Heart left ventricle (tissue), 16 donors: ENCODE measurements at regions not wholly inside any gene's neighbourhood (a gene's known extent, or its start where the extent isn't known, plus 50 kb on each side); places are given as distances from the start of the nearest gene placed in this dataset.
"Not testable (repeated sequence)": the region's sequence is repeated elsewhere in the genome, so short reads cannot be mapped to it uniquely, and the experiment has no call there.

Experiments used
- ATAC-seq, 4 donors: fragments of 200-7000 bp; cut with Tn5 transposase; one replicate each; pipeline ENCODE4 v1.9.1; 2020 to 2022; ENCODE audit warnings: moderate library complexity in 4 of 4, mild to moderate bottlenecking in 3 of 4, moderate number of reproducible peaks in 1 of 4
- DNase-seq, 5 donors: peaks; one replicate each; pipeline ENCODE4 v3.0.0-alpha.2; 2020
- H3K27ac ChIP-seq, 12 donors: fragments of 200-600 bp; sonication (generic) in 4 of 12; one replicate each; pipeline versions ENCODE4 v1.5.0 to v1.8.0; 2016 to 2022; ENCODE audit warnings: mild to moderate bottlenecking in 2 of 12
- H3K27me3 ChIP-seq, 9 donors: fragments of 200-600 bp; sonication (generic) in 2 of 9; one replicate each; pipeline versions ENCODE4 v1.5.1 to v1.8.0; 2016 to 2022; ENCODE audit warnings: mild to moderate bottlenecking in 3 of 9
- H3K36me3 ChIP-seq, 9 donors: fragments of 200-600 bp; sonication (generic) in 2 of 9; one replicate each; pipeline versions ENCODE4 v1.5.0 to v1.8.0; 2018 to 2022; ENCODE audit warnings: mild to moderate bottlenecking in 2 of 9
- H3K4me1 ChIP-seq, 12 donors: fragments of 200-600 bp; sonication (generic) in 4 of 12; one replicate each; pipeline versions ENCODE4 v1.5.0 to v1.8.0; 2016 to 2022; ENCODE audit warnings: mild to moderate bottlenecking in 3 of 12
- H3K4me3 ChIP-seq, 12 donors: fragments of 200-600 bp; sonication (generic) in 4 of 12; one replicate each; pipeline versions ENCODE4 v1.5.0 to v1.8.0; 2017 to 2022; ENCODE audit warnings: mild to moderate bottlenecking in 9 of 12, moderate library complexity in 4 of 12
- H3K9me3 ChIP-seq, 12 donors: fragments of 200-600 bp; sonication (generic) in 4 of 12; one replicate each; pipeline versions ENCODE4 v1.5.0 to v1.8.0; 2016 to 2022; ENCODE audit warnings: mild to moderate bottlenecking in 1 of 12
- WGBS, 4 donors: extraction: QIAGEN DNeasy Blood & Tissue Kit in 2 of 4; methylation state at CpG; one replicate each; pipeline versions ENCODE4 v1.1.5 to v1.1.7; 2013 to 2018; 5-methylcytosine and 5-hydroxymethylcytosine counted together
- intact Hi-C, 10 donors: fragments of 100-400 bp; cut with DNase I; formaldehyde crosslinking; loops; one replicate each; pipeline versions ENCODE4 v1.11.1 to v1.14.2; 2022
- donor health status: ischemic (EF 13 %, LVEDD 7.1; RV severe dilation, severe dysfunction).
- donor health status: healthy with polysubstance abuse.
- donor health status: DM: no; HTN: yes; CAD: no.
- donor health status: DM: no; HTN: no; CAD: no.
- donor health status: ischemic (EF 25% LVEDD 6.9; RV normal size, moderate dysfunction).
- donor health status: ischemic (EF 25% LVEDD 5.7; RV mildly dilated, moderate dysfunction).
- donor health status: healthy.
- donor health status: DM: yes; HTN: yes; CAD: no.
- donor health status: ischemic (EF 35%, LVEDD 5.7; RV mildly dilated, moderate dysfunction).
- donor health status: nonischemic (EF 11% LVEDD 7.7; RV severe dilation, severe dysfunction).
- donor health status: DM: yes; HTN: yes; CAD: no.
- donor health status: PGD.
- donor health status: ischemic (EF 29% LVEDD 5.4; RV normal size, mild dysfunction).
- donor health status: nonischemic (EF 23%, LVEDD 6.1; RV moderate dilation, normal function).

DNA sequence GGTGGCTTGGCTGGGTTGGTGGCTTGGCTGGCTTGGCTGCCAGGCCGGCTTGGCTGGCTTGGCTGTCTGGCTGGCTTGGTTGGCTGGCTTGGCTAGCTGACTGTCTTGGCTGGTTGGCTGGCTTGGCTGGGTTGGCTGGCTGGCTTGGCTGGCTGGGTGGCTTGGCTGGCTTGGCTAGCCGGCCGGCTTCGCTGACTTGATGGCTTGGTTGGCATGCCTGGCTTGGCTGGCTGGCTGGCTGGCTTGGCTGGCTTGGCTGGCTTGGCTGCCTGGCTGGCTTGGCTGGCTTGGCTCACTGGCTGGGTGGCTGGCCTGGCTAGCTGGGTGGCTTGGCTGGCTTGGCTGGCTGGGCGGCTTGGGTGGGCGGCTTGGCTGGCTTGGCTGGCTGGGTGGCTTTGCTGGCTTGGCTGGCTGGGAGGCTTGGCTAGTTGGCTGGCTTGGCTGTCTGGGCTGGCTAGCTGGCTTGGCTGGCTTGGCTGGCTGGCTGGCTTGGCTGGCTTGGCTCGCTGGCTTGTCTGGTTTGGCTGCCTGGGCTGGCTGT, 2836.1 kb downstream of the RPIA start:
- ATAC-seq, intact Hi-C loops, H3K27ac ChIP-seq, H3K9me3 ChIP-seq, H3K27me3 ChIP-seq, H3K36me3 ChIP-seq, H3K4me1 ChIP-seq, H3K4me3 ChIP-seq: not testable (repeated sequence)
- DNase-seq = peak in 2 of 5 donors; percentile 30 to 68
- 86 to 94% (median 92%) methylated on average over 6 to 7 of the region's 7 CpGs for WGBS, 4 donors

DNA sequence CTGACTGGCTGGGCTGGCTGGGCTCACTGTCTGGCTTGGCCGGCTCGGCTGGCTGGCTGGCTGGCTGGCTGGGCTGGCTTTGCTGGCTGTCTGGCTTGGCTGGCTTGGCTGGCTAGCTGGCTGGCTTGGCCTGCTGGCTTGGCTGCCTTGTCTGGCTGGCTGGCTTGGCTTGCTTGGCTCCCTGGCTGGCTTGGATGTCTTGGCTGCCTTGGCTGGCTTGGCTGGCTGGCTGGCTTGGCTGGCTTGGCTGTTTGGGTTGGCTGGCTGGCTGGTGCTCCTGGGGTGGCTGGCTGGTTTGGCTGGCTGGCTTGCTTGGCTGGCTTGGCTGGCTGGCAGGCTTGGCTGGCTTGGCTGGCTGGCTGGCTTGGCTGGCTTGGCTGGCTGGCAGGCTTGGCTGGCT, 2836.9 kb downstream of the RPIA start:
- DNase-seq, H3K27me3 ChIP-seq, ATAC-seq, H3K36me3 ChIP-seq, H3K4me1 ChIP-seq, H3K9me3 ChIP-seq, intact Hi-C loops, H3K4me3 ChIP-seq, H3K27ac ChIP-seq: not testable (repeated sequence)
- 72 to 96% (median 92%) methylated on average over 2 of the region's 2 CpGs for WGBS, 4 donors

- H3K36me3 ChIP-seq, DNase-seq, ATAC-seq, intact Hi-C loops, H3K4me1 ChIP-seq, H3K27ac ChIP-seq, H3K4me3 ChIP-seq, H3K9me3 ChIP-seq, H3K27me3 ChIP-seq: not testable (repeated sequence)
- WGBS, 4 donors = 50 to 57% (median 54%) methylated on average over 5 to 7 of the region's 7 CpGs
Measured at GRCh38 chr2:91536109-91536508, 2844.6 kb downstream of the RPIA start.

- H3K4me1 ChIP-seq, H3K9me3 ChIP-seq, H3K27me3 ChIP-seq, intact Hi-C loops, DNase-seq, H3K4me3 ChIP-seq, H3K36me3 ChIP-seq, H3K27ac ChIP-seq, ATAC-seq: not testable (repeated sequence)
- 74 to 83% (median 78%) methylated on average over 12 to 15 of the region's 17 CpGs for WGBS, 4 donors
Measured at GRCh38 chr2:91536549-91537263, 2845.2 kb downstream of the RPIA start.

DNA sequence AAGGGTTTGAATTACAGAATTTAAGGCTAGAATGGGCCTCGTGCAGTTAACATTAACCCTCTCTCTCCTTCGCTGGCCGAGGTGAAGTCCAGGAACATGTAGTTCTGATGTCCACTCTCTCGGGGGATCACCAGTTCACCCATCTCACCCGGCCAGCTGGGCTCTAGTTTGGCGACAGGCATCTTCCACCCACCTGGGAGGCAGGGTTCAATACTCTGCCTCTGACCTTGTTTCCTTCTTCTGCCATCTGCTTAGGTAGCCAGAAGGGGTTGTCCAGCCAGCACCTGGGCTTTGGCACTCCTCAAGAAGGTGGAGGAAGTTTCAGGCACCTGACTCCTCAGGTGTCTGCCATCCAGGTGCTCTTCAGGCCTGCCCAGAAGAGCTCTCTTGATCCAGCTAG, 2857.8 kb downstream of the RPIA start:
- H3K27me3 ChIP-seq, intact Hi-C loops, H3K9me3 ChIP-seq, H3K4me1 ChIP-seq, H3K4me3 ChIP-seq, ATAC-seq, H3K27ac ChIP-seq, H3K36me3 ChIP-seq: not testable (repeated sequence)
- peak in 1 of 5 donors; percentile 23 for DNase-seq
- 75 to 80% (median 77%) methylated on average over 6 of the region's 6 CpGs for WGBS, 4 donors

DNA sequence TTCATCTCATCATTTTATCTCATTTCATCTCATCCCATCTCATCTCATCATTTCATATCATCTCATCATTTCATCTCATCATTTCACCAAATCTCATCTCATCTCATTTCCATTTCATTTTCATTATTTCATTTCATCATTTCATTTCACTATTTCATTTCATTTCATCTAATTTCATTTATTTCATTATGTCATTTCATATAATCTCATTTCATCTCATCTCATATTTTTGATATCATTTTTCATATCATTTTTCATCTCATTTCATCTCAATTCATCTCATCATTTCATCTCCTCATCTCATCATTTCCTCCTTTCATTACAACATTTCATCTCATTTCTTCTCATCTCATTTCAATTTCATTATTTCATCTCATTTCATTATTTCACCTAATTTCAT, 2866.8 kb downstream of the RPIA start:
- H3K4me3 ChIP-seq, H3K27me3 ChIP-seq, H3K36me3 ChIP-seq, H3K9me3 ChIP-seq, H3K27ac ChIP-seq, intact Hi-C loops, ATAC-seq, DNase-seq, H3K4me1 ChIP-seq: not testable (repeated sequence)

GRCh38 chr2:91559269-91559668, 2867.8 kb downstream of the RPIA start:
- intact Hi-C loops, H3K4me3 ChIP-seq, DNase-seq, H3K27ac ChIP-seq, ATAC-seq, H3K27me3 ChIP-seq, H3K36me3 ChIP-seq, H3K9me3 ChIP-seq, H3K4me1 ChIP-seq: not testable (repeated sequence)
- WGBS, 4 donors = 75 to 92% methylated on average over 1 of the region's 1 CpG; no CpG with 5 or more reads in 2 of the 4 donors

DNA sequence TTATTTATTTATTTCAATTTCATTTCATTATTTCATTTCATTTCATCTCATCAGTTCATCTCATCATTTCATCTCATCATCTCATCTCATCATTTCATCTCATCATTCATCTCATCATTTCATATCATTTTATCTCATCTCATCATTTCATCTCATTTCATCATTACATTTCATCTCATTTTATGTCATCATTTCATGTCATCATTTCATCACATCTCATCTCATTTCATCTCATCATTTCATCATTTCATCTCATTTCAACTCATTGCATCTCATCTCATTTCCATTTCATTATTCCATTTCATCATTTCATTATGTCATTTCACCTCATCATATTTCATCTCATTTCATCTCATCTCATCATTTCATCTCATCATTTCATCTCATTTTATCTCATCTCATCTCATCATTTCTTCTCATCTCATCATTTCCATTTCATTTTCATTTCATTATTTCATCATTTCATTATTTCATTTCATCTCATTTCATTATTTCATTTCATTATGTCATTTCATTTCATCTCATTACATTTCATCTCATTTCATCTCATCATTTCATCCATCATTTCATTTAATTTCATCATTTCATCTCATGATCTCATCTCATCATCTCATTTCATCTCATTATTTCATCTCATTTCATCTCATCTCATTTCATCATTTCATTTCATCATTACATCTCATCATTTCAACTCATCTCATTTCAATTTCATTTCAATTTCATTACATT, 2868.6 kb downstream of the RPIA start:
- H3K9me3 ChIP-seq, H3K27me3 ChIP-seq, ATAC-seq, H3K4me1 ChIP-seq, H3K27ac ChIP-seq, H3K36me3 ChIP-seq, DNase-seq, intact Hi-C loops, H3K4me3 ChIP-seq: not testable (repeated sequence)

GRCh38 chr2:91562184-91562583, 2870.7 kb downstream of the RPIA start:
- H3K27ac ChIP-seq, H3K4me1 ChIP-seq, H3K27me3 ChIP-seq, H3K9me3 ChIP-seq, intact Hi-C loops, ATAC-seq, H3K4me3 ChIP-seq, H3K36me3 ChIP-seq: not testable (repeated sequence)
- DNase-seq = peak in 1 of 5 donors; percentile 10
- WGBS, 4 donors = 56 to 100% (median 79%) methylated on average over 1 of the region's 2 CpGs

- ATAC-seq, H3K27ac ChIP-seq, intact Hi-C loops, H3K9me3 ChIP-seq, H3K36me3 ChIP-seq, H3K27me3 ChIP-seq, H3K4me3 ChIP-seq, H3K4me1 ChIP-seq: not testable (repeated sequence)
- DNase-seq = peak in 1 of 5 donors; percentile 47
- WGBS, 4 donors = 81 to 92% (median 88%) methylated on average over 3 of the region's 3 CpGs
Measured at GRCh38 chr2:91564700-91565099, 2873.2 kb downstream of the RPIA start.

DNA sequence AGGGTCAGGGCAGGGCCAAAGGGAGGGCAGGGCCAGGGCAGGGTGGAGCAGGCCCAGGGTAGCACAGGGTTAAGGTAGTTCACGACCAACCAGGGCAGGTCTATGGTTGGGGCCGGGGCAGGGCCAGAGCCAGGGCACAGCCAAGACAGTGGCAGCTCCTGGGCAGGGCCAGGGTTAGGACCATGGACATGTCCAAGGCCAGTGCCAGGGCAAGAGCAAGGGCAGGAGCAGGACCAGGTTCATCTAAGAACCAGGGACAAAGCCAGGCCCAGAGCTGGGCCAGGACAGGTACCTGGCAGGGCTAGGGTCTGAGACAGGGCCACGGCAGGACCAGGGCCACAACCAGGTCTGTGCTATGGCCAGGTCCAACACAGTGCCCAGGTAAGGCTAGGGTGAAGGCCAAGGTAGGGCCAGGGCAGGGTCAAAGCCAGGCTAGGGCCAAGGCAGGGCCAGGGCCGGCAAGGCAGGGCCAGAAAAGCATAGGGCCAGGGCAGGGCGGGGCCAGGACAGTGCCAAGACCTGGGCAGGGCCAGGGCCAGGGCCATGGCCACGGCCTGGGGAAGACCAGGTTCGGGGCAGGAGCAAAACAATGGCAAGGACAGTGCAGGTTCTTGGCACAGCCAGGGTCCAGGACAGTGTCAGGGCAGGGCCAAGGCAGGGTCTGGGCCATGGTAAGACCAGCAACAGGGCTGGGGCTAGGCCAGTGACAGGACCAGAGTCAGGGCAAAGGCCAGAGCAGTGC, 2874.4 kb downstream of the RPIA start:
- H3K9me3 ChIP-seq, H3K4me3 ChIP-seq, H3K27ac ChIP-seq, H3K27me3 ChIP-seq, ATAC-seq, H3K36me3 ChIP-seq, intact Hi-C loops, H3K4me1 ChIP-seq: not testable (repeated sequence)
- DNase-seq = peak in 2 of 5 donors; percentile 21 to 58
- WGBS, 4 donors = 69 to 83% (median 75%) methylated on average over 3 to 5 of the region's 7 CpGs
